ENCODE measurements at regions not wholly inside any gene's neighbourhood (a gene's known extent, or its start where the extent isn't known, plus 50 kb on each side); places are given as distances from the start of the nearest gene placed in this dataset.
A peak's percentile ranks its signal among the peaks of the same experiment; 100 is the strongest.

GRCh38 chr5:111676926-111677415 is 80.0 kb downstream of the NREP start:
- TF ChIP-seq GATA3 (IDR thresholded peaks at IDR 0.05; ENCODE audit: low read depth, low read length), result no peak
- TF ChIP-seq GATA2 (IDR thresholded peaks at IDR 0.05; ENCODE audit: low read depth, low read length), result no peak

- no peak for TF ChIP-seq GATA2 (IDR thresholded peaks at IDR 0.05; ENCODE audit: low read depth, low read length)
- no peak for TF ChIP-seq GATA3 (IDR thresholded peaks at IDR 0.05; ENCODE audit: low read depth, low read length)
Measured at GRCh38 chr5:111676466-111676865, 80.5 kb downstream of the NREP start.

- TF ChIP-seq GATA2 (IDR thresholded peaks at IDR 0.05; ENCODE audit: low read depth, low read length) (no peak), GATA3 (IDR thresholded peaks at IDR 0.05; ENCODE audit: low read depth, low read length) (no peak)
Measured at GRCh38 chr5:111675201-111675934, 81.6 kb downstream of the NREP start.

GRCh38 chr5:111673891-111674626 is 82.9 kb downstream of the NREP start:
- no peak for TF ChIP-seq GATA2 (IDR thresholded peaks at IDR 0.05; ENCODE audit: low read depth, low read length)
- no peak for TF ChIP-seq GATA3 (IDR thresholded peaks at IDR 0.05; ENCODE audit: low read depth, low read length)

- TF ChIP-seq GATA3 (IDR thresholded peaks at IDR 0.05; ENCODE audit: low read depth, low read length) (no peak), GATA2 (IDR thresholded peaks at IDR 0.05; ENCODE audit: low read depth, low read length) (no peak)
Measured at GRCh38 chr5:111672099-111672498, 84.9 kb downstream of the NREP start.

- no peak for TF ChIP-seq GATA3 (IDR thresholded peaks at IDR 0.05; ENCODE audit: low read depth, low read length)
- TF ChIP-seq GATA2 (IDR thresholded peaks at IDR 0.05; ENCODE audit: low read depth, low read length), result no peak
Measured at GRCh38 chr5:111670826-111671492, 86.0 kb downstream of the NREP start.

GRCh38 chr5:111668477-111669414 is 88.2 kb downstream of the NREP start:
- TF ChIP-seq GATA3 (IDR thresholded peaks at IDR 0.05; ENCODE audit: low read depth, low read length) (peak; percentile 36; the same call in 1 of the 2 replicates), GATA2 (IDR thresholded peaks at IDR 0.05; ENCODE audit: low read depth, low read length) (peak; percentile 75)

- no peak for TF ChIP-seq GATA2 (IDR thresholded peaks at IDR 0.05; ENCODE audit: low read depth, low read length)
- no peak for TF ChIP-seq GATA3 (IDR thresholded peaks at IDR 0.05; ENCODE audit: low read depth, low read length)
Measured at GRCh38 chr5:111667128-111667736, 89.8 kb downstream of the NREP start.

- TF ChIP-seq GATA3 (IDR thresholded peaks at IDR 0.05; ENCODE audit: low read depth, low read length) (no peak), GATA2 (IDR thresholded peaks at IDR 0.05; ENCODE audit: low read depth, low read length) (no peak)
Measured at GRCh38 chr5:111656580-111656979, 100.4 kb downstream of the NREP start.

- no peak for TF ChIP-seq GATA3 (IDR thresholded peaks at IDR 0.05; ENCODE audit: low read depth, low read length)
- TF ChIP-seq GATA2 (IDR thresholded peaks at IDR 0.05; ENCODE audit: low read depth, low read length), result no peak
Measured at GRCh38 chr5:111655169-111655924, 101.6 kb downstream of the NREP start.

- TF ChIP-seq GATA3 (IDR thresholded peaks at IDR 0.05; ENCODE audit: low read depth, low read length) (no peak), GATA2 (IDR thresholded peaks at IDR 0.05; ENCODE audit: low read depth, low read length) (no peak)
Measured at GRCh38 chr5:111653408-111653807, 103.6 kb downstream of the NREP start.

- TF ChIP-seq GATA3 (IDR thresholded peaks at IDR 0.05; ENCODE audit: low read depth, low read length), result no peak
- TF ChIP-seq GATA2 (IDR thresholded peaks at IDR 0.05; ENCODE audit: low read depth, low read length), result no peak
Measured at GRCh38 chr5:111649516-111649915, 107.5 kb downstream of the NREP start.

Data from SH-SY5Y (cell line).